Activated CD8-positive, alpha-beta memory T cell treated with anti-CD3 and anti-CD28 coated beads for 36 hours (primary cell): ENCODE measurements at regions not wholly inside any gene's neighbourhood (a gene's known extent, or its start where the extent isn't known, plus 50 kb on each side); places are given as distances from the start of the nearest gene placed in this dataset.

ENCODE experiments used
- CTCF ChIA-PET: fragments of 350-600 bp; sonication (Branson Sonifier 250); formaldehyde crosslinking; loops from one replicate; lab custom pipeline; 2021; ENCODE audit warnings: antibody characterized with exemption; lab: Charles Lee
- POLR2A ChIA-PET: fragments of 350-600 bp; sonication (Branson Sonifier 250); formaldehyde crosslinking; loops from one replicate; lab custom pipeline; 2021; ENCODE audit warnings: antibody characterized with exemption; lab: Charles Lee

- ChIA-PET POLR2A (no interaction called here), CTCF (no interaction called here)
These were observed 177.5 kb downstream of the SUCNR1 start for GRCh38 chr3:152050903-152051302.

GRCh38 chr3:152051501-152052404 is 178.3 kb downstream of the SUCNR1 start:
- POLR2A ChIA-PET = no interaction called here

GRCh38 chr3:152053866-152054265 is 180.4 kb downstream of the SUCNR1 start:
- POLR2A ChIA-PET = no interaction called here
- CTCF ChIA-PET = no interaction called here

More at GRCh38 chr3:152051501-152052404, 178.3 kb downstream of the SUCNR1 start:
- CTCF ChIA-PET = no interaction called here

- ChIA-PET POLR2A (no interaction called here), CTCF (no interaction called here)
These were observed 180.9 kb downstream of the SUCNR1 start for GRCh38 chr3:152054315-152054714.

GRCh38 chr3:152056073-152056472 is 182.6 kb downstream of the SUCNR1 start:
- ChIA-PET CTCF (no interaction called here), POLR2A (no interaction called here)

- ChIA-PET POLR2A (no interaction called here), CTCF (no interaction called here)
These were observed 183.0 kb downstream of the SUCNR1 start for GRCh38 chr3:152056481-152056880.

GRCh38 chr3:152056987-152057386 is 183.5 kb downstream of the SUCNR1 start:
- CTCF ChIA-PET = no interaction called here
- POLR2A ChIA-PET = no interaction called here

- CTCF ChIA-PET = no interaction called here
- POLR2A ChIA-PET = no interaction called here
These were observed 185.4 kb downstream of the SUCNR1 start for GRCh38 chr3:152058856-152059255.

GRCh38 chr3:152060701-152061100 is 187.3 kb downstream of the SUCNR1 start:
- CTCF ChIA-PET = no interaction called here
- POLR2A ChIA-PET = no interaction called here

GRCh38 chr3:152061296-152061695 is 187.9 kb downstream of the SUCNR1 start:
- POLR2A ChIA-PET = no interaction called here
- CTCF ChIA-PET = no interaction called here

GRCh38 chr3:152069871-152070270 is 196.4 kb downstream of the SUCNR1 start:
- CTCF ChIA-PET = no interaction called here
- POLR2A ChIA-PET = no interaction called here

GRCh38 chr3:152071315-152071714 is 197.4 kb upstream of the MBNL1 start:
- ChIA-PET POLR2A (no interaction called here), CTCF (interaction anchor here (0.6 to 1.0 kb wide), 3 partner anchors 166 to 358 kb away, joined by 3 to 4 read pairs (median 3); no protein-coding TSS in a partner anchor)

GRCh38 chr3:152071924-152072323 is 196.8 kb upstream of the MBNL1 start:
- POLR2A ChIA-PET = no interaction called here
- CTCF ChIA-PET = interaction anchor here (0.7 to 1.0 kb wide), 3 partner anchors 358 to 451 kb away, joined by 3 to 4 read pairs (median 3); no protein-coding TSS in a partner anchor

- CTCF ChIA-PET = interaction anchor here (1.3 kb wide), 1 partner anchor 371 kb away, joined by 3 read pairs; no protein-coding TSS in a partner anchor
- POLR2A ChIA-PET = no interaction called here
These were observed 195.5 kb upstream of the MBNL1 start for GRCh38 chr3:152073267-152073666.

GRCh38 chr3:152076148-152076547 is 192.6 kb upstream of the MBNL1 start:
- POLR2A ChIA-PET = no interaction called here
- CTCF ChIA-PET = interaction anchor here (1.0 kb wide), 1 partner anchor 13 kb away, joined by 3 read pairs; no protein-coding TSS in a partner anchor

GRCh38 chr3:152079980-152080379 is 188.7 kb upstream of the MBNL1 start:
- CTCF ChIA-PET = interaction anchor here (0.5 kb wide), 1 partner anchor 399 kb away, joined by 3 read pairs; no protein-coding TSS in a partner anchor

GRCh38 chr3:152083135-152083534 is 185.6 kb upstream of the MBNL1 start:
- ChIA-PET CTCF (no interaction called here), POLR2A (no interaction called here)

More at GRCh38 chr3:152079980-152080379, 188.7 kb upstream of the MBNL1 start:
- POLR2A ChIA-PET = no interaction called here

GRCh38 chr3:152084441-152085158 is 184.1 kb upstream of the MBNL1 start:
- POLR2A ChIA-PET = no interaction called here
- CTCF ChIA-PET = no interaction called here

- CTCF ChIA-PET = no interaction called here
These were observed 181.6 kb upstream of the MBNL1 start for GRCh38 chr3:152087153-152087552.

GRCh38 chr3:152089528-152089927 is 179.2 kb upstream of the MBNL1 start:
- ChIA-PET CTCF (no interaction called here), POLR2A (no interaction called here)

More at GRCh38 chr3:152087153-152087552, 181.6 kb upstream of the MBNL1 start:
- POLR2A ChIA-PET = no interaction called here
